Mucosa of descending colon (tissue), 3 donors: ENCODE measurements at regions not wholly inside any gene's neighbourhood (a gene's known extent, or its start where the extent isn't known, plus 50 kb on each side); places are given as distances from the start of the nearest gene placed in this dataset.

Experiments
- ATAC-seq: fragments of 200-7000 bp; cut with Tn5 transposase; one replicate; pipeline ENCODE4 v1.9.1; 2020; ENCODE audit warnings: mild to moderate bottlenecking, moderate library complexity
- DNase-seq, 3 donors: peaks; one replicate each; pipeline ENCODE4 v3.0.0-alpha.2; 2020
- H3K36me3 ChIP-seq: fragments of 200-600 bp; one replicate; pipeline ENCODE4 v1.8.0; 2021; ENCODE audit warnings: low read depth, mild to moderate bottlenecking
- H3K4me1 ChIP-seq: fragments of 200-600 bp; one replicate; pipeline ENCODE4 v1.8.0; 2021; ENCODE audit warnings: low read depth, mild to moderate bottlenecking
- H3K4me3 ChIP-seq: fragments of 200-600 bp; one replicate; pipeline ENCODE4 v1.8.0; 2021; ENCODE audit warnings: mild to moderate bottlenecking
- H3K9me3 ChIP-seq: fragments of 200-600 bp; one replicate; pipeline ENCODE4 v1.8.0; 2021; ENCODE audit warnings: mild to moderate bottlenecking
- CTCF ChIP-seq: fragments of 200-600 bp; IDR thresholded peaks from one replicate; pipeline ENCODE4 v1.8.0; 2022; ENCODE audit warnings: antibody characterized with exemption, mild to moderate bottlenecking
- intact Hi-C, 2 donors: fragments of 100-400 bp; cut with DNase I in 1 of 2; cut with micrococcal nuclease in 1 of 2; formaldehyde crosslinking; loops; one replicate each; pipeline versions ENCODE4 v1.11.0 to v1.11.1; 2022; cut with DNase I, micrococcal nuclease
- donor health status: DM: no; HTN: no; CAD: no; lungs with moderate emphysema.
- donor health status: DM: no; HTN: no; CAD: no.
- donor health status: DM: no; HTN: yes; CAD: no.

- Histone ChIP-seq H3K4me1 (no peaks in the 10 kb centered on the region), H3K36me3 (no peaks in the 10 kb centered on the region), H3K4me3 (no peak overlapping the region), H3K9me3 (peaks cover 43% of the 10 kb centered on the region)
- no peak for DNase-seq
- TF ChIP-seq CTCF = no peak
- intact Hi-C loops = no loop called here
- no peak for ATAC-seq
Measured at GRCh38 chr13:54301085-54301484, 1272.5 kb downstream of the OLFM4 start.

- no peak for ATAC-seq
- intact Hi-C loops = no loop called here
- Histone ChIP-seq H3K9me3 (peaks cover 21% of the 10 kb centered on the region), H3K4me3 (no peak overlapping the region), H3K36me3 (no peaks in the 10 kb centered on the region), H3K4me1 (no peaks in the 10 kb centered on the region)
- DNase-seq = no peak
- TF ChIP-seq CTCF = no peak
Measured at GRCh38 chr13:54305377-54305776, 1276.8 kb downstream of the OLFM4 start.

GRCh38 chr13:54312885-54313284, 1284.3 kb downstream of the OLFM4 start:
- H3K9me3 ChIP-seq = peaks cover 25% of the 10 kb centered on the region
- H3K36me3 ChIP-seq = no peaks in the 10 kb centered on the region
- no peak for DNase-seq
- H3K4me3 ChIP-seq = no peak overlapping the region
- no peaks in the 10 kb centered on the region for H3K4me1 ChIP-seq
- no peak for TF ChIP-seq CTCF
- intact Hi-C loops = no loop called here
- no peak for ATAC-seq

GRCh38 chr13:54317722-54318121, 1289.1 kb downstream of the OLFM4 start:
- ATAC-seq = no peak
- no peaks in the 10 kb centered on the region for H3K36me3 ChIP-seq
- no peak for DNase-seq
- intact Hi-C loops = no loop called here
- H3K9me3 ChIP-seq = peaks cover 42% of the 10 kb centered on the region
- H3K4me1 ChIP-seq = no peaks in the 10 kb centered on the region
- TF ChIP-seq CTCF = no peak
- no peak overlapping the region for H3K4me3 ChIP-seq

GRCh38 chr13:54337540-54337939, 1308.9 kb downstream of the OLFM4 start:
- no peaks in the 10 kb centered on the region for H3K36me3 ChIP-seq
- no peak overlapping the region for H3K4me3 ChIP-seq
- no peak for ATAC-seq
- DNase-seq = no peak
- intact Hi-C loops = no loop called here
- H3K9me3 ChIP-seq = peaks cover 12% of the 10 kb centered on the region
- no peak for TF ChIP-seq CTCF
- no peaks in the 10 kb centered on the region for H3K4me1 ChIP-seq

GRCh38 chr13:54347531-54347930, 1318.9 kb downstream of the OLFM4 start:
- H3K36me3 ChIP-seq = no peaks in the 10 kb centered on the region
- intact Hi-C loops = no loop called here
- DNase-seq (no peak), ATAC-seq (no peak)
- no peak for TF ChIP-seq CTCF
- peaks cover 19% of the 10 kb centered on the region for H3K9me3 ChIP-seq
- H3K4me3 ChIP-seq = no peak overlapping the region
- H3K4me1 ChIP-seq = no peaks in the 10 kb centered on the region
